GM10248 (cell line): ENCODE measurements at regions not wholly inside any gene's neighbourhood (a gene's known extent, or its start where the extent isn't known, plus 50 kb on each side); places are given as distances from the start of the nearest gene placed in this dataset.

ENCODE experiments used
- CTCF ChIA-PET: fragments of 300-600 bp; sonication (Branson Sonifier 250); formaldehyde crosslinking; extraction: SDS; loops from one replicate; lab custom pipeline; 2021; ENCODE audit warnings: antibody characterized with exemption; lab: Yijun Ruan, JAX
- POLR2A ChIA-PET: fragments of 350-650 bp; sonication (Branson Sonifier 250); formaldehyde crosslinking; extraction: SDS; loops from one replicate; lab custom pipeline; 2020; ENCODE audit warnings: antibody characterized with exemption; lab: Yijun Ruan, JAX
- DNase-seq: peaks from one replicate; pipeline ENCODE4 v3.0.0; 2012; ENCODE audit errors: extremely low spot score
- TF ChIP-seq, protein P1 (sequence below): IDR thresholded peaks from 2 replicates; pipeline ENCODE4 v1.5.1; 2012; ENCODE audit warnings: mild to moderate bottlenecking, low read depth; ENCODE audit errors: extremely low read depth, missing control alignments, control extremely low read depth

DNA sequence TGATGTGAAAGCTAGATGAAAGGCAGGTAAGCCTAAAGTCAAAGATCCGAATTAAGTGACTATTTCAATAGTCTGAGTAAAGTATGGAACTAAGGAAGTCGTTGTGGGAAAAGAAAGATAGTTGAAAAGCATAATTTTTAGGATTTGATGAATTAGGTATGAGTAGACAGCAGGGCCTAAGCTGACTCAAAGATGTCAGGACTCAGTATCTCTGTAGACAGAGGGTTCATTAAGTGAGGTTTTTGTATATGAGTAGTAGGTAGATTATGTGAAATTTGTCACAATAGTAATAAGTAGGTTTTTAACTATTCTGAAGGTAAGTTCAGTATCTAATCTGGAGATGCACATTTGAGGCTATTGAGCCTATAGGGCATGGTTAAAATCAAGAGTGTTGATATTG is 196.4 kb downstream of the RASSF9 start:
- ChIA-PET CTCF (interaction anchor here (1.3 to 1.6 kb wide), 2 partner anchors 9 to 13 kb away, joined by 3 read pairs; no protein-coding TSS in a partner anchor), POLR2A (no interaction called here)
- no peak for DNase-seq
- TF ChIP-seq, protein P1, sequence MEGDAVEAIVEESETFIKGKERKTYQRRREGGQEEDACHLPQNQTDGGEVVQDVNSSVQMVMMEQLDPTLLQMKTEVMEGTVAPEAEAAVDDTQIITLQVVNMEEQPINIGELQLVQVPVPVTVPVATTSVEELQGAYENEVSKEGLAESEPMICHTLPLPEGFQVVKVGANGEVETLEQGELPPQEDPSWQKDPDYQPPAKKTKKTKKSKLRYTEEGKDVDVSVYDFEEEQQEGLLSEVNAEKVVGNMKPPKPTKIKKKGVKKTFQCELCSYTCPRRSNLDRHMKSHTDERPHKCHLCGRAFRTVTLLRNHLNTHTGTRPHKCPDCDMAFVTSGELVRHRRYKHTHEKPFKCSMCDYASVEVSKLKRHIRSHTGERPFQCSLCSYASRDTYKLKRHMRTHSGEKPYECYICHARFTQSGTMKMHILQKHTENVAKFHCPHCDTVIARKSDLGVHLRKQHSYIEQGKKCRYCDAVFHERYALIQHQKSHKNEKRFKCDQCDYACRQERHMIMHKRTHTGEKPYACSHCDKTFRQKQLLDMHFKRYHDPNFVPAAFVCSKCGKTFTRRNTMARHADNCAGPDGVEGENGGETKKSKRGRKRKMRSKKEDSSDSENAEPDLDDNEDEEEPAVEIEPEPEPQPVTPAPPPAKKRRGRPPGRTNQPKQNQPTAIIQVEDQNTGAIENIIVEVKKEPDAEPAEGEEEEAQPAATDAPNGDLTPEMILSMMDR = no peak

- ChIA-PET CTCF (interaction anchor here (1.5 kb wide), 1 partner anchor 29 kb away, joined by 3 read pairs; no protein-coding TSS in a partner anchor), POLR2A (no interaction called here)
- DNase-seq = no peak
- TF ChIP-seq, protein P1 = no peak
Observed at GRCh38 chr12:85641796-85642195, 194.4 kb downstream of the RASSF9 start.

DNA sequence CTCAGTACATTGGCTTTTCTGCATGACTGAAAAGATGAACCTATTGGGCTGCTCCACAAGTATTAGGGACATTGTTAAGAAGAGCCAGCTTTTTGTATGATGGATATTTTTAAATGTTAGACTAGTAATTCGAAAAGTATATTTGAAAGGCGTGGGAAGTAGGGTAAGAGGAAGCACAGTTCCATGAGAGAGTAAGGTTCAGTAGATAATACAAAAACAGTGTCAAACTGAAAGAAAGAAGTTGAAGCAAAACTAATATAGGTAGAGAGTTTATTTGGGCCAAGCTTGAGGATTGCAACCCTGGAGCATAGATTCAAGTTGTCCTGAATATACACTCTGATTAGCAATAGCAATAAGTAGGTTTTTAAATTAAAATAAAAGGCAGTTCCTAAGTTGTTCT is 193.9 kb downstream of the RASSF9 start:
- TF ChIP-seq, protein P1 = no peak
- ChIA-PET POLR2A (no interaction called here), CTCF (interaction anchor here (1.5 kb wide), 1 partner anchor 28 kb away, joined by 3 read pairs; no protein-coding TSS in a partner anchor)
- no peak for DNase-seq

DNA sequence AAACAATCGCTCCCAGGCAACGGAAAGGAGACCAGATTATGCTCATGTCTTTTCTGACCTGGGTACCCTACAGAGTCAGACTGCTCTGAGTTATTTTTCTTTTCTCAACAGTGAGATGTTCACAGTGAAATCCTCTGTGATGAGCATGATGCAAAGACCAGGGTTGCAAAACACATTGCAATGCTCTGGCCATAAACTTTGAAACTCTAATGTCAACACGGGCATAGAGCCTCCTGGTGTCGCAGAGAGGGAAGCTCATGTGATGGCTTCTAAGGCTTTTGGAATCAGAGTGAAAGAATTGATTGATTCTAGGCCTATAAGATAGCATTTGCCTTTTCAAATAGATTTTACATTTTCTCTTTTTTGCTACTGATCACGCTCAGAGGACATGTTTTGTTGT is 193.4 kb downstream of the RASSF9 start:
- ChIA-PET CTCF (interaction anchor here (1.5 kb wide), 1 partner anchor 28 kb away, joined by 3 read pairs; no protein-coding TSS in a partner anchor), POLR2A (no interaction called here)
- DNase-seq = no peak
- TF ChIP-seq, protein P1 = no peak

GRCh38 chr12:85644508-85644907 is 191.7 kb downstream of the RASSF9 start:
- no peak for DNase-seq
- TF ChIP-seq, protein P1 = no peak
- ChIA-PET CTCF (interaction anchor here (0.7 to 1.5 kb wide), 3 partner anchors 11 to 219 kb away, joined by 3 to 4 read pairs (median 3); no protein-coding TSS in a partner anchor), POLR2A (no interaction called here)

- ChIA-PET POLR2A (no interaction called here), CTCF (interaction anchor here (0.9 to 1.4 kb wide), 3 partner anchors 10 to 213 kb away, joined by 3 to 4 read pairs (median 3); no protein-coding TSS in a partner anchor)
- TF ChIP-seq, protein P1 = no peak
- no peak for DNase-seq
Observed at GRCh38 chr12:85653731-85654455, 182.3 kb downstream of the RASSF9 start.
